Peyer's patch (tissue), 4 donors: ENCODE measurements at regions not wholly inside any gene's neighbourhood (a gene's known extent, or its start where the extent isn't known, plus 50 kb on each side); places are given as distances from the start of the nearest gene placed in this dataset.

Experiments used
- CTCF ChIP-seq, 6 experiments: fragments of 450-650 bp in 4 of 6; fragments of 200-600 bp in 2 of 6; sonication (generic) in 1 of 6; IDR thresholded peaks; one replicate each; pipeline ENCODE4 v1.5.1; 2017 to 2019; ENCODE audit warnings: antibody characterized with exemption in 6 of 6, mild to moderate bottlenecking in 3 of 6, moderate library complexity in 1 of 6
- POLR2A ChIP-seq, 2 donors: fragments of 450-650 bp; IDR thresholded peaks; one replicate each; pipeline ENCODE4 v1.5.1; 2017; ENCODE audit warnings: antibody characterized with exemption in 2 of 2, mild to moderate bottlenecking in 2 of 2, moderate library complexity in 2 of 2

GRCh38 chr12:30531731-30532678 is 163.7 kb downstream of the IPO8 start:
- TF ChIP-seq POLR2A (IDR thresholded peaks at IDR 0.05) (no peak), CTCF (IDR thresholded peaks at IDR 0.05) (no peak)
